Kidney (tissue), 13 donors: ENCODE measurements at regions not wholly inside any gene's neighbourhood (a gene's known extent, or its start where the extent isn't known, plus 50 kb on each side); places are given as distances from the start of the nearest gene placed in this dataset.

Experiments
- DNase-seq, 5 donors: peaks; one replicate each; pipeline ENCODE4 v3.0.0-alpha.2; 2013 to 2020
- FAIRE-seq: peaks from 2 replicates; lab custom pipeline; 2012; peaks lifted over from hg19 to GRCh38; lab: Jason Lieb, UNC
- H3K27ac ChIP-seq, 2 donors: one replicate each; pipeline ENCODE4 v1.7.0; 2013; ENCODE audit warnings: low read depth in 2 of 2, low read length in 2 of 2, inconsistent platforms in 1 of 2
- H3K27me3 ChIP-seq: one replicate; pipeline ENCODE4 v1.7.1; 2013; ENCODE audit warnings: low read length, inconsistent platforms; ENCODE audit not compliant: control insufficient read depth, insufficient read depth
- H3K36me3 ChIP-seq, 3 donors: one replicate each; pipeline versions ENCODE4 v1.7.0 to v1.7.1; 2013; ENCODE audit warnings: low read length in 3 of 3, control low read depth in 1 of 3, inconsistent platforms in 1 of 3; ENCODE audit not compliant: insufficient read depth in 3 of 3, control insufficient read depth in 2 of 3
- H3K4me1 ChIP-seq, 3 donors: one replicate each; pipeline versions ENCODE4 v1.7.0 to v1.7.1; 2013; ENCODE audit warnings: low read length in 3 of 3, inconsistent platforms in 1 of 3, low read depth in 1 of 3; ENCODE audit not compliant: control insufficient read depth in 2 of 3, insufficient read depth in 2 of 3
- H3K4me3 ChIP-seq, 3 donors: one replicate each; pipeline versions ENCODE4 v1.7.0 to v1.8.1; 2013; ENCODE audit warnings: low read length in 3 of 3, control low read depth in 1 of 3, inconsistent platforms in 1 of 3
- H3K9ac ChIP-seq, 3 donors: one replicate each; pipeline versions ENCODE4 v1.7.0 to v1.7.1; 2013; ENCODE audit warnings: low read length in 3 of 3, control low read depth in 1 of 3, inconsistent platforms in 1 of 3
- H3K9me3 ChIP-seq, 3 donors: one replicate each; pipeline versions ENCODE4 v1.7.0 to v1.7.1; 2013; ENCODE audit warnings: low read length in 3 of 3, control low read depth in 1 of 3, inconsistent platforms in 1 of 3; ENCODE audit not compliant: control insufficient read depth in 2 of 3, insufficient read depth in 1 of 3
- intact Hi-C: fragments of 100-400 bp; cut with DNase I; formaldehyde crosslinking; loops from one replicate; pipeline ENCODE4 v1.11.1; 2022
- TF ChIP-seq, protein P1 (sequence below): IDR thresholded peaks from 3 replicates; pipeline ENCODE4 v1.5.1; 2012; ENCODE audit warnings: mild to moderate bottlenecking, moderate library complexity, borderline replicate concordance; ENCODE audit not compliant: insufficient read depth; ENCODE audit errors: extremely low read depth
- donor health status: control.
- donor health status: control.
- donor health status: control.
- donor health status: control.
- donor health status: control.
- donor health status: DM: yes; HTN: yes; CAD: no.
- donor health status: Normal renal cell carcinoma (clear cell type).

GRCh38 chr3:65110661-65111060 lies 422.9 kb upstream of the ADAMTS9 start:
- no peak overlapping the region for H3K9ac ChIP-seq
- DNase-seq (no peak), FAIRE-seq (no peak)
- H3K4me3 ChIP-seq, result no peak overlapping the region
- H3K27ac ChIP-seq, result no peak overlapping the region
- H3K9me3 ChIP-seq, result no peaks in the 10 kb centered on the region
- H3K27me3 ChIP-seq, result no peaks in the 10 kb centered on the region
- no peaks in the 10 kb centered on the region for H3K36me3 ChIP-seq
- no peaks in the 10 kb centered on the region for H3K4me1 ChIP-seq
- TF ChIP-seq, protein P1, sequence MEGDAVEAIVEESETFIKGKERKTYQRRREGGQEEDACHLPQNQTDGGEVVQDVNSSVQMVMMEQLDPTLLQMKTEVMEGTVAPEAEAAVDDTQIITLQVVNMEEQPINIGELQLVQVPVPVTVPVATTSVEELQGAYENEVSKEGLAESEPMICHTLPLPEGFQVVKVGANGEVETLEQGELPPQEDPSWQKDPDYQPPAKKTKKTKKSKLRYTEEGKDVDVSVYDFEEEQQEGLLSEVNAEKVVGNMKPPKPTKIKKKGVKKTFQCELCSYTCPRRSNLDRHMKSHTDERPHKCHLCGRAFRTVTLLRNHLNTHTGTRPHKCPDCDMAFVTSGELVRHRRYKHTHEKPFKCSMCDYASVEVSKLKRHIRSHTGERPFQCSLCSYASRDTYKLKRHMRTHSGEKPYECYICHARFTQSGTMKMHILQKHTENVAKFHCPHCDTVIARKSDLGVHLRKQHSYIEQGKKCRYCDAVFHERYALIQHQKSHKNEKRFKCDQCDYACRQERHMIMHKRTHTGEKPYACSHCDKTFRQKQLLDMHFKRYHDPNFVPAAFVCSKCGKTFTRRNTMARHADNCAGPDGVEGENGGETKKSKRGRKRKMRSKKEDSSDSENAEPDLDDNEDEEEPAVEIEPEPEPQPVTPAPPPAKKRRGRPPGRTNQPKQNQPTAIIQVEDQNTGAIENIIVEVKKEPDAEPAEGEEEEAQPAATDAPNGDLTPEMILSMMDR, result no peak
- intact Hi-C loops, result no loop called here

GRCh38 chr3:65109966-65110500 lies 422.2 kb upstream of the ADAMTS9 start:
- no peak overlapping the region for H3K27ac ChIP-seq
- no peak overlapping the region for H3K9ac ChIP-seq
- DNase-seq (no peak), FAIRE-seq (no peak)
- H3K9me3 ChIP-seq, result no peaks in the 10 kb centered on the region
- no peak overlapping the region for H3K4me3 ChIP-seq
- no peaks in the 10 kb centered on the region for H3K27me3 ChIP-seq
- H3K4me1 ChIP-seq, result no peaks in the 10 kb centered on the region
- intact Hi-C loops, result no loop called here
- TF ChIP-seq, protein P1, result no peak
- no peaks in the 10 kb centered on the region for H3K36me3 ChIP-seq

DNA sequence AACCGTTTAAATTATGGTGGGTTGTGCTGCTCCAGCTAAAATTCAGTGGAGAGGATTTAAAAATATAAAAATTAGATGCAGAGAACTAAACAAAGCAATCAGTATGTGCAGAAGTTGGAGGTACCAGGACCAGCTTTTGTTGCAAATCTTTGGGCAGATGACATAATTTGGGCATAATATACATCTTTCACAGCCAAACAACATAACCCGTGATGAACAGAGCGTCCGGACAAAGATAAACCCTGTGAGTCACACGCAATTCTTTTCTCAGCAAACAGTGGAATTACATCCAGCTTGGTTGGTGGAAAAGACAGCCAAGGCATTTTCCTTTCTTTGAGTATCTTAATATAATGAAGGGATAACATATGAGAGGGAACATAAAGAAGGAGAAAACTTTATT lies 419.4 kb upstream of the ADAMTS9 start:
- intact Hi-C loops, result no loop called here
- FAIRE-seq, result no peak

More for the DNA sequence above, 419.4 kb upstream of the ADAMTS9 start:
- Histone ChIP-seq H3K9me3 (no peaks in the 10 kb centered on the region), H3K36me3 (no peaks in the 10 kb centered on the region), H3K9ac (no peak overlapping the region), H3K27me3 (no peaks in the 10 kb centered on the region), H3K4me1 (no peaks in the 10 kb centered on the region), H3K27ac (no peak overlapping the region), H3K4me3 (no peak overlapping the region)
- TF ChIP-seq, protein P1, result no peak
- no peak for DNase-seq
